GM06990 (cell line): ENCODE measurements at regions not wholly inside any gene's neighbourhood (a gene's known extent, or its start where the extent isn't known, plus 50 kb on each side); places are given as distances from the start of the nearest gene placed in this dataset.

ENCODE experiments used
- DNase-seq: peaks from one replicate; pipeline ENCODE4 v3.0.0-alpha.2; 2011; ENCODE audit not compliant: insufficient read length; ENCODE audit errors: extremely low read depth
- H3K27me3 ChIP-seq: replicated peaks from 2 replicates; pipeline ENCODE4 v1.6.0; 2011; ENCODE audit warnings: low read length; ENCODE audit not compliant: control insufficient read depth, insufficient read depth
- H3K36me3 ChIP-seq: 2 replicates; pipeline ENCODE4 v1.5.1; 2011; ENCODE audit warnings: low read length; ENCODE audit not compliant: control insufficient read depth, insufficient read depth
- H3K4me3 ChIP-seq: replicated peaks from 2 replicates; pipeline ENCODE4 v1.5.1; 2011; ENCODE audit warnings: low read depth, mild to moderate bottlenecking, control low read depth, low read length
- TF ChIP-seq, protein P1 (sequence below): IDR thresholded peaks from 2 replicates; pipeline ENCODE4 v1.5.1; 2011; ENCODE audit warnings: low read length, control low read depth, mild to moderate bottlenecking, inconsistent platforms; ENCODE audit not compliant: insufficient read depth, poor library complexity, severe bottlenecking

DNA sequence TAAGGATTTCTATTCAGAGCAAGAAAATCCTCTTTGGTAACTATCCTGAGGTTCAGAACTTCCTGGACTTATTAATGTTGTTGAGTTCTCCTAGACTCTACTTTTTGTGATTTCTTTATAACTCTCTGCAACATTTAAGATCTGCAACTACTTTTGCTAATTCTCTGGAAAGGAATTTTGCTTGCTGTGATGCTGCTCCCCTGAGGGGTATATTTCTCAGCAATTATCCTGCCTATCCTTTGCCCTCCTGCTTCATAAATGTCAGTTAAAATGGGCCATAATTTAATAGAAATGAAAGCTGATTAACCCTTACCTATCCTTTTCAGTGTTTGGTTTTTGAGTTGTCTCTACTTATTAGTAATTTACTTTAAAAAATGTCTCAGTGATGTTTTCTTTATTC, 377.3 kb upstream of the LRRC3B start:
- Histone ChIP-seq H3K27me3 (no peaks in the 10 kb centered on the region), H3K36me3 (no peaks in the 10 kb centered on the region), H3K4me3 (no peak overlapping the region)
- DNase-seq: no peak
- TF ChIP-seq, protein P1, sequence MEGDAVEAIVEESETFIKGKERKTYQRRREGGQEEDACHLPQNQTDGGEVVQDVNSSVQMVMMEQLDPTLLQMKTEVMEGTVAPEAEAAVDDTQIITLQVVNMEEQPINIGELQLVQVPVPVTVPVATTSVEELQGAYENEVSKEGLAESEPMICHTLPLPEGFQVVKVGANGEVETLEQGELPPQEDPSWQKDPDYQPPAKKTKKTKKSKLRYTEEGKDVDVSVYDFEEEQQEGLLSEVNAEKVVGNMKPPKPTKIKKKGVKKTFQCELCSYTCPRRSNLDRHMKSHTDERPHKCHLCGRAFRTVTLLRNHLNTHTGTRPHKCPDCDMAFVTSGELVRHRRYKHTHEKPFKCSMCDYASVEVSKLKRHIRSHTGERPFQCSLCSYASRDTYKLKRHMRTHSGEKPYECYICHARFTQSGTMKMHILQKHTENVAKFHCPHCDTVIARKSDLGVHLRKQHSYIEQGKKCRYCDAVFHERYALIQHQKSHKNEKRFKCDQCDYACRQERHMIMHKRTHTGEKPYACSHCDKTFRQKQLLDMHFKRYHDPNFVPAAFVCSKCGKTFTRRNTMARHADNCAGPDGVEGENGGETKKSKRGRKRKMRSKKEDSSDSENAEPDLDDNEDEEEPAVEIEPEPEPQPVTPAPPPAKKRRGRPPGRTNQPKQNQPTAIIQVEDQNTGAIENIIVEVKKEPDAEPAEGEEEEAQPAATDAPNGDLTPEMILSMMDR: no peak

DNA sequence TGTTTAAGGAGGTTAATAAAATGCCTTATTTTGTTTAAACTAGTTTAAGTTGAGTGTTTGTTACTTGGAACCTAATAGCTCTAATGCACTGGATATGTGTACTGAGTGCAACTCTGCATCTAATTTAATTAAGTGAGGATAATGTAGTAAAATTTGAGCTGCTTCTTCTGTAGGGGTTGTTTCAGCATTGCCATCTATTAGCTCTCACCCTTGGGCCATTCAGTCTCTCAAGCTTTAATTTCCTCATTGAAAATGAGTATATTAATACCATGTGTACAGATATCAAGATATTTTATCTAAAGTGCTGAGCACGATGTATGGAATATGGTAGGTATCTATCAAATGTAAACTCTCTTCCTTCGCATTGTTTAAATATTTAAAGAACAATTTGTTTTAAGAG, 375.7 kb upstream of the LRRC3B start:
- Histone ChIP-seq H3K27me3 (no peaks in the 10 kb centered on the region), H3K4me3 (no peak overlapping the region), H3K36me3 (no peaks in the 10 kb centered on the region)
- no peak for DNase-seq
- TF ChIP-seq, protein P1: no peak

DNA sequence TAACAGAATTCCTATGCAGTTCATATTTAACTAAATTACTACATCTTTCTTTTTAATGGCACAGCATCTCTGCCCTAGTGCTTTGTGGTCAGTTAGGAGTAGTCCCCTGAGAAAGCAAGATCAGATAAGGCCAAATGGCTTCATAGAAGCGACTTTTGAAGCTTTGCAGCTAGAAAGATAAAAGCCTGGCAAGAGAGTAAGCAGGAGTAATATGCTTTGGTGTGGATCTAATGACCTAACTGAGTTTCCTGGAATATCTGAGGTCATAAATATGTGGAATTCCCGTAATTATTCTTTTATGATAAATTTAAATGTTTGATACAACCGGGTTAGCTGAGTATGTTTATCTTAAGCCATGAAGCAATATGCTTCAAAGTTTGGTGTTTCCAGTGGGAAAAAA, 374.9 kb upstream of the LRRC3B start:
- Histone ChIP-seq H3K4me3 (no peak overlapping the region), H3K36me3 (no peaks in the 10 kb centered on the region), H3K27me3 (no peaks in the 10 kb centered on the region)
- no peak for DNase-seq
- TF ChIP-seq, protein P1: no peak

DNA sequence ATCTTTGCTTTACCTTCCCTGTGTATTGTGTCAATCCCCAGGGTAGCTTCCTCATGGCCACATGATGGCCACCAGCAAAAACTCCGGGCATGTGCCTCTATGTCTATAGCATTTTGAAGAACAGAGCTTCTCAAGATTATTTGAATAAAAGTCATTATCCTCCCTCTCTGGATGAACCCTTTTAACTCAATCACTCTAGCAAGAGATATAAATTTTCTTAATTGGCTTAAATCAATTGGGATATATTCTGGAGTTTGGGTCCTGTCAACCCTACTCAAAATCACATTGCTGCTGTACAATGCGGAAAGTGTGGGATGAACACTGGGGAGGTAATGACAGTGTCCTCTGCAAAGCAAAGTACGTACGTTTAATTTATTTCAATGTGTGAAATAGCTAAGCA, 370.6 kb upstream of the LRRC3B start:
- Histone ChIP-seq H3K36me3 (no peaks in the 10 kb centered on the region), H3K4me3 (no peak overlapping the region), H3K27me3 (no peaks in the 10 kb centered on the region)
- DNase-seq: no peak
- TF ChIP-seq, protein P1: no peak

DNA sequence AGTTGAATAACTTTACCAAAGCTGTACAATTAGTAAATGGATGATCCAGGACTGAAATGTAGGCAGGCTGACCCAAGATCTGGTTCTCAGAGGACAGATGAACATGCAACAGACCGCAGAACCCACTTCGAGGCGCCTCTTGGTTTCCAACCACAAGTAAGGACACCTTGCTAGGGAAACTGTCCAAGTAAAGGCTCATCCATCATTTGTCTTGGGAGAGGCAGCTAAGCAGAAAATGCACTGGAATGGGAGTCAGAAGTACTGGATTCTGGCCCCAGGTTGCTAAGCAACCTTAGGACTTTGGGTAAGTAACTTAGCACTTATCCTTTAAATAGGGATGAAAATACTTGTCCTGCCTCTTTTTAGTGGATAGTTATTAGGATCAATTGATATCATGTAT, 366.3 kb upstream of the LRRC3B start:
- H3K27me3 ChIP-seq: no peaks in the 10 kb centered on the region
- TF ChIP-seq, protein P1: no peak
- no peaks in the 10 kb centered on the region for H3K36me3 ChIP-seq
- DNase-seq: no peak
- no peak overlapping the region for H3K4me3 ChIP-seq

DNA sequence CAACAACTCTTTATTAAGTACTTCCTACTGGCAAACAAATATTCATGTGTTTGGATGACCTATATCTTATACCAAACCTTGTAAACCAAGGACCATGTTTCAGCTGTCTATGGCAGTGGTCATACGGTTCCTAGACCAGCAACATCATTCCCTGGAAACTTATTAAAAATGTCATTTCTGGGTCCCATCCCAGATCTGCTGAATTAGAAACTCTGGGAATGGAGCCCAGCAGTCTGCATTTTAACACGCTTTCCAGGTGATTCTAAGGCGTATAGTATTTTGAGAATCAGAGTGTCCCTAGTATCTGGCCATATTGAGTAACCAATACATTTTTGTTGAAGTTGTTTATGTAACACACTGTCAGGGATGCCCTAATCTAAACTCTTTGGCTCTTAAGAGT, 363.4 kb upstream of the LRRC3B start:
- no peaks in the 10 kb centered on the region for H3K36me3 ChIP-seq
- no peak overlapping the region for H3K4me3 ChIP-seq
- no peaks in the 10 kb centered on the region for H3K27me3 ChIP-seq
- no peak for DNase-seq
- TF ChIP-seq, protein P1: no peak
